ENCODE measurements at regions not wholly inside any gene's neighbourhood (a gene's known extent, or its start where the extent isn't known, plus 50 kb on each side); places are given as distances from the start of the nearest gene placed in this dataset.
A peak's percentile ranks its signal among the peaks of the same experiment; 100 is the strongest.

GRCh38 chr15:99902248-99902928, 169.2 kb upstream of the LYSMD4 start:
- POLR2A ChIA-PET: no interaction called here
- Histone ChIP-seq H3K4me3 (no peak overlapping the region), H3K27ac (ENCODE audit: extremely low read depth, low read depth, low read length) (no peak overlapping the region), H2AFZ (ENCODE audit: low read depth, low read length) (no peak overlapping the region), H3K9ac (ENCODE audit: insufficient read depth in 1 of 2, low read depth in 2 of 2, low read length in 2 of 2) (no peak overlapping the region), H3K4me2 (ENCODE audit: insufficient read depth, low read length) (no peak overlapping the region), H3K4me1 (replicated peaks in 1 of 2; ENCODE audit: control insufficient read depth in 2 of 2, insufficient read depth in 2 of 2, low read length in 2 of 2) (no peaks in the 10 kb centered on the region), H3K79me2 (ENCODE audit: control insufficient read depth, insufficient read depth, low read length) (no peaks in the 10 kb centered on the region), H3K27me3 (ENCODE audit: control insufficient read depth in 2 of 2, insufficient read depth in 2 of 2, low read length in 2 of 2) (no peaks in the 10 kb centered on the region), H3K36me3 (ENCODE audit: control insufficient read depth, insufficient read depth, low read length) (no peaks in the 10 kb centered on the region), H3K9me1 (ENCODE audit: control insufficient read depth, insufficient read depth, low read length) (no peaks in the 10 kb centered on the region), H4K20me1 (replicated peaks; ENCODE audit: control insufficient read depth, insufficient read depth, low read length) (no peaks in the 10 kb centered on the region), H3K9me3 (replicated peaks; ENCODE audit: control insufficient read depth, insufficient read depth, low read depth, low read length) (no peaks in the 10 kb centered on the region)
- no peak for FAIRE-seq
- no peak for TF ChIP-seq RBM14 (IDR thresholded peaks at IDR 0.05; ENCODE audit: borderline replicate concordance, insufficient read depth, low read depth, low read length)
- no peak for TF ChIP-seq ZBTB43 (CRISPR knock-in tag; IDR thresholded peaks at IDR 0.05)
- TF ChIP-seq ZNF316 (IDR thresholded peaks at IDR 0.05): peak; percentile 68; the same call in 1 of the 2 replicates
- TF ChIP-seq C11orf30 (IDR thresholded peaks at IDR 0.05; ENCODE audit: low read depth): peak; percentile 35; the same call in 1 of the 2 replicates
- no peak for TF ChIP-seq ZNF707 (CRISPR knock-in tag; conservative IDR thresholded peaks at IDR 0.05)
- no peak for DNase-seq (ENCODE audit: extremely low read depth in 1 of 4, low spot score in 3 of 4)
- CTCF ChIA-PET (ENCODE audit: low intra/inter-chr PET ratio): no interaction called here
- ATAC-seq: no peak
- in situ Hi-C loops (cut with MboI) (no loop called here), intact Hi-C loops (cut with micrococcal nuclease) (no loop called here)
- BruUV-seq (replicated peaks): no TSS peak
- WGBS (ENCODE audit: insufficient coverage, low coverage, missing lambda C conversion rate): 7% methylated on average over 1 of the region's 1 CpG
